Stimulated activated effector memory CD8-positive, alpha-beta T cell treated with anti-CD3 and anti-CD28 coated beads, Interleukin-12 subunit alpha, Interleukin-12 subunit beta, amount 100 ng/mL, for 72 hours (primary cell): ENCODE measurements at regions not wholly inside any gene's neighbourhood (a gene's known extent, or its start where the extent isn't known, plus 50 kb on each side); places are given as distances from the start of the nearest gene placed in this dataset.
"Not testable (repeated sequence)": the region's sequence is repeated elsewhere in the genome, so short reads cannot be mapped to it uniquely, and the experiment has no call there.

ENCODE experiments used
- ATAC-seq: fragments of 150-1000 bp; cut with Tn5 transposase; 2 replicates; pipeline ENCODE4 v1.10.0; 2021
- DNase-seq, 2 donors: peaks; one replicate each; pipeline ENCODE4 v3.0.0; 2021 to 2022; ENCODE audit warnings: low spot score in 2 of 2
- H3K27ac Mint-ChIP-seq: one replicate; pipeline ENCODE4 v1.8.0; 2022; ENCODE audit warnings: mild to moderate bottlenecking, mixed read lengths
- H3K36me3 Mint-ChIP-seq: one replicate; pipeline ENCODE4 v1.8.0; 2022; ENCODE audit warnings: mild to moderate bottlenecking, mixed read lengths
- H3K4me1 Mint-ChIP-seq: one replicate; pipeline ENCODE4 v1.8.0; 2022; ENCODE audit warnings: mixed read lengths
- H3K4me3 Mint-ChIP-seq: one replicate; pipeline ENCODE4 v1.8.0; 2022; ENCODE audit warnings: mild to moderate bottlenecking, mixed read lengths
- H3K9me3 Mint-ChIP-seq: one replicate; pipeline ENCODE4 v1.8.0; 2022; ENCODE audit warnings: mixed read lengths

DNA sequence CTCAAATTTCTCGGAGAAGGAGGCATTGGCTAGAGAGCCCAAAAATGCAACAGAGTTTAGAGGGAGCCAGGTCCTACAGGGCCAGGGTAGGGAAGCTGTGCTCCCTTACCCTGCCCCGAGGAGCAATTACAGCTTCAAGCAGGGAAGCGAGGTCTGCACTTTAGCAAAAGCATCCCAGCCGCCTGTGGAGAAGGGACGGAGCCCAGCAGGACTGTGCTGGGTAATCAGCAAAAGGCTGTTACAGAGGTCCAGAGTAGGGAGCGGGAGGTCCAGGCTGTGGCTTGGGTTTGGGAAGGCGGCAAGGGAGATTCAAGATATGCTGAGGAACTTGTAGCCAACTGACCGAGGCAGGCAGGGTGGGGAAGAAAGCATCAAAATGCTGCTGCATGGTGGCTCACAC, 162.6 kb downstream of the TMEM132E start:
- DNase-seq (no peak), ATAC-seq (no peak)
- Mint-ChIP-seq H3K4me3 (no peak overlapping the region), H3K4me1 (no peaks in the 10 kb centered on the region), H3K9me3 (no peaks in the 10 kb centered on the region), H3K27ac (no peak overlapping the region), H3K36me3 (no peaks in the 10 kb centered on the region)

- no peaks in the 10 kb centered on the region for H3K4me1 Mint-ChIP-seq
- H3K36me3 Mint-ChIP-seq = no peaks in the 10 kb centered on the region
- ATAC-seq (no peak), DNase-seq (no peak)
- no peak overlapping the region for H3K4me3 Mint-ChIP-seq
- no peak overlapping the region for H3K27ac Mint-ChIP-seq
- no peaks in the 10 kb centered on the region for H3K9me3 Mint-ChIP-seq
Measured at GRCh38 chr17:34740565-34741520, 161.5 kb downstream of the TMEM132E start.

- no peaks in the 10 kb centered on the region for H3K36me3 Mint-ChIP-seq
- no peak for ATAC-seq
- H3K9me3 Mint-ChIP-seq = no peaks in the 10 kb centered on the region
- H3K4me3 Mint-ChIP-seq = no peak overlapping the region
- H3K27ac Mint-ChIP-seq = no peak overlapping the region
- DNase-seq = no peak
- no peaks in the 10 kb centered on the region for H3K4me1 Mint-ChIP-seq
Measured at GRCh38 chr17:34739386-34739785, 160.0 kb downstream of the TMEM132E start.

DNA sequence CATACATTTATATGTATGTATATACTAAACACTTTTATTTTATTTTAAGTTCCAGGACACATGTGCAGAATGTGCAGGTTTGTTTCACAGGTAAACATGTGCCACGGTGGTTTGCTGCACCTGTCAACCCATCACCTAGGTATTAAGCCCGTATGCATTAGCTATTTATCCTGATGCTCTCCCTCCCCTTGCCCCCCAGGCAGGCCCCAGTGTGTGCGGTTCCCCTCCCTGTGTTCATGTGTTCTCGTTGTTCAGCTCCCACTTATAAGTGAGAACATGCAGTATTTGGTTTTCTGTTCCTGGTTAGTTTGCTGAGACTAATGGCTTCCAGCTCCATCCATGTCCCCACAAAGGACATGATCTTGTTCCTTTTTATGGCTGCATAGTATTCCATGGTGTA, 158.3 kb downstream of the TMEM132E start:
- not testable (repeated sequence) for H3K4me1 Mint-ChIP-seq, H3K27ac Mint-ChIP-seq, DNase-seq, H3K9me3 Mint-ChIP-seq, H3K36me3 Mint-ChIP-seq, H3K4me3 Mint-ChIP-seq, ATAC-seq

DNA sequence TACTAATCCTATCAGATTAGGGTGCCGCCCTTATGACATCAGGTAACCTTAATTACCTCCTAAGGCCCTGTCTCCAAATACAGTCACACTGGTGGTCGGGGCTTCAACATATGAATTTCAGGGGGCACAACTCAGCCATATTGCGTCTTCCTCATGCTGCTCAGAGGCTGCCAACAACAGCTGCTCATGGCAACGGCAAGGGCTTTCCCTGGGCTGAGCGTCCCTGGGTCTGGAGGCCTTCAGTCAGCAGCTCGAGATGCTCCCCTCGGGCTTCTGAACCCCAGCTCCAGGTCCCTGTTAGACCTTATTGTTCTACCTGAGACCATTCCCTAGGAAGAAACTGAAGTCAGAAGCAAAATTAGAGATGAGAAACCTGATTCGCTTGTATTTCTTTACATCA, 157.2 kb downstream of the TMEM132E start:
- DNase-seq (no peak), ATAC-seq (no peak)
- Mint-ChIP-seq H3K9me3 (no peaks in the 10 kb centered on the region), H3K4me1 (no peaks in the 10 kb centered on the region), H3K4me3 (no peak overlapping the region), H3K36me3 (no peaks in the 10 kb centered on the region), H3K27ac (no peak overlapping the region)

- no peaks in the 10 kb centered on the region for H3K36me3 Mint-ChIP-seq
- ATAC-seq = no peak
- no peak for DNase-seq
- H3K9me3 Mint-ChIP-seq = no peaks in the 10 kb centered on the region
- no peak overlapping the region for H3K4me3 Mint-ChIP-seq
- no peaks in the 10 kb centered on the region for H3K4me1 Mint-ChIP-seq
- H3K27ac Mint-ChIP-seq = no peak overlapping the region
Measured at GRCh38 chr17:34733333-34733732, 154.0 kb downstream of the TMEM132E start.

GRCh38 chr17:34730816-34731215, 151.4 kb downstream of the TMEM132E start:
- Mint-ChIP-seq H3K27ac (no peak overlapping the region), H3K36me3 (no peaks in the 10 kb centered on the region), H3K4me1 (no peaks in the 10 kb centered on the region), H3K4me3 (no peak overlapping the region), H3K9me3 (no peaks in the 10 kb centered on the region)
- ATAC-seq = no peak
- DNase-seq = no peak

DNA sequence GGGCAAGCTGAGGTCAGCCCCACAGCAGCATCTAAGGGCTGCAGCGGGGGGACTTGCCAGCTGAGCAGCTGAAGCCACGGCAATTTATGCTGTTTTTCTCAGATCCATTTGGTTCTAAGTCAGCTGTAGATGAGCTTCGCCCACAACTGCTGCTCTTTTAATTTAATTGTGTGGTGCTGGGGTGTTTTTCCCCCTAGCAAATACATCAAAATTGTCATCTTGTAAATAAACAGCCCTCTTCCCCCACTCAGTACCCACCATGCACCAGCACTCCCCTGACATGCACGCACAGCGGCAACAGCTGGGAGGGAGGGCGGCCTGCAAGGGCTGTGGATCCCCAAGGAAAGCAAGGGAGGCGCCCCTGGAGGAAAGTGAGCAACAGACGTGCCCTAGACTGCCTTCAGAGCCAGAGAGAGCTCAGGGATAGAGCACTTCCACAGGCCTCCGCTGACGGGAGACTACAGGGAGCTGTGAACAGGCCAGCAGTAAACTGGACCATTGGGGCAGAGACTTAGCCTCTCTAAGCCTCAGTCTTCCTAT, 149.5 kb downstream of the TMEM132E start:
- no peaks in the 10 kb centered on the region for H3K4me1 Mint-ChIP-seq
- H3K36me3 Mint-ChIP-seq = no peaks in the 10 kb centered on the region
- H3K27ac Mint-ChIP-seq = no peak overlapping the region
- H3K4me3 Mint-ChIP-seq = no peak overlapping the region
- DNase-seq = no peak
- no peaks in the 10 kb centered on the region for H3K9me3 Mint-ChIP-seq
- ATAC-seq = no peak

DNA sequence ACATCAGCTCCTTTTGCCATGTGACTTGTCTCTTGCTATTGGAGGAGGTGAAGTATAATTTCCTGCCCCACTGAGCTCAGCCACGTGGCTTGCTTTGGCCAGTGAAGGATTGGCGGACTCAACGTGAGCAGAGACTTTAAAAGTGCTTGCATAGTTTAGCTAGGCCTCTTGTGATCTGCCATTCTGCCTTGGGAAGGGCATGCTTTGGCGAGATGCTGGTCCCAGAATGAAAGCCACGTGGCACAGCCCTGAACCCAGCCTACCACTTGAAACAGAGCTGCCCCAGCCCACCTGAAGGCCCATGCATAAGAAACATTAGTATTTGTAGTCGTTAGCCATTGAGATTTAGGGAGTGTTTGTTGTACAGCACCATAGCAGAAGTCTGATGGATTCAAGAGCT, 148.2 kb downstream of the TMEM132E start:
- no peaks in the 10 kb centered on the region for H3K36me3 Mint-ChIP-seq
- no peak for DNase-seq
- H3K4me1 Mint-ChIP-seq = no peaks in the 10 kb centered on the region
- no peak overlapping the region for H3K4me3 Mint-ChIP-seq
- ATAC-seq = no peak
- no peaks in the 10 kb centered on the region for H3K9me3 Mint-ChIP-seq
- H3K27ac Mint-ChIP-seq = no peak overlapping the region

DNA sequence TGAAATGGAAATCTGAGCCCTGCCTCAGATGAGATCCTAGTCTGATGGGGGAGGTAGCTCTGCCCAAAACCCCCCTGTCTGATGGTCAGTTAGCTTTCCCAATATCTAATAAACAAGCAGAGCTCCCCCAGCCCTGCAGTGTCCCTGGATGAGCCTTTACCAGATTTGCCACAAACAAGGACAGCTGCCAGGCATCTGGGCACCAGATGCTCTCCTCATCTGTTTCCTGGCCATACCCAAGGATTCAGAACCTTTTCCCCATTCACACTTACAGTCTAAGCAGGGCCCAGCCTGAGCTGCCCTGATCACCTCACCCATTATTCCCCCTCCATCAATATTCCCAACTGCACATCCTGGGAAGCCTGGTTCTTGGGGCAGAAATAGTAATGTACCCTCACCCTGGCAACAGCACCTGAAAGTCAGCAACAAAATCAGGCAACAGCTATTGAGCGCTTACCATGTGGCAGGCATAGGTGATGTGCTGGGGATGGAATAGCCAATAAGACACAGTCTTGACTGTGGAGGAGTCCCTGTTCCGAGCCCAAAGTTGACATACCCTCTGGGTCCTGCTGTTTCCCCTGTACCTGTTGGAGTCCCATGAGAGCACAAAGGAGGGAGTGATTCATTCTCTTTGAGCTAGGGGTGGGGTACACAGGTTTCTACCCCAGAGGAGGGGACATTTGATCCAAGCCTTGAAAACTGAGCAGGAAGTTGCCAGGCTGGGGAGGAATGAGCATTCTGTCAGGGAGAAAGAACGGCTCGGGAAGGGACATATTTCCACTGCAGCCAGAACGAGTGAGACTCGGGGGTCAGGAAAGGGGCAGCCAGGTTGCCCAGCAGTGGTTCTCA, 147.4 kb downstream of the TMEM132E start:
- no peak overlapping the region for H3K4me3 Mint-ChIP-seq
- H3K36me3 Mint-ChIP-seq = no peaks in the 10 kb centered on the region
- H3K9me3 Mint-ChIP-seq = no peaks in the 10 kb centered on the region
- no peaks in the 10 kb centered on the region for H3K4me1 Mint-ChIP-seq
- DNase-seq (no peak), ATAC-seq (no peak)
- no peak overlapping the region for H3K27ac Mint-ChIP-seq

GRCh38 chr17:34725725-34726124, 146.3 kb downstream of the TMEM132E start:
- DNase-seq (no peak), ATAC-seq (no peak)
- Mint-ChIP-seq H3K9me3 (no peaks in the 10 kb centered on the region), H3K4me1 (no peaks in the 10 kb centered on the region), H3K4me3 (no peak overlapping the region), H3K27ac (no peak overlapping the region), H3K36me3 (no peaks in the 10 kb centered on the region)

- H3K36me3 Mint-ChIP-seq = no peaks in the 10 kb centered on the region
- H3K27ac Mint-ChIP-seq = no peak overlapping the region
- ATAC-seq = no peak
- DNase-seq = no peak
- no peaks in the 10 kb centered on the region for H3K4me1 Mint-ChIP-seq
- no peak overlapping the region for H3K4me3 Mint-ChIP-seq
- H3K9me3 Mint-ChIP-seq = no peaks in the 10 kb centered on the region
Measured at GRCh38 chr17:34725008-34725407, 145.6 kb downstream of the TMEM132E start.

- H3K4me3 Mint-ChIP-seq = no peak overlapping the region
Measured at GRCh38 chr17:34723875-34724274, 144.5 kb downstream of the TMEM132E start.

GRCh38 chr17:34721326-34721725, 141.9 kb downstream of the TMEM132E start:
- Mint-ChIP-seq H3K27ac (no peak overlapping the region), H3K4me3 (no peak overlapping the region), H3K9me3 (peaks cover 2% of the 10 kb centered on the region), H3K36me3 (no peaks in the 10 kb centered on the region), H3K4me1 (no peaks in the 10 kb centered on the region)
- no peak for ATAC-seq
- no peak for DNase-seq

More at GRCh38 chr17:34723875-34724274, 144.5 kb downstream of the TMEM132E start:
- Mint-ChIP-seq H3K4me1 (no peaks in the 10 kb centered on the region), H3K27ac (no peak overlapping the region), H3K36me3 (no peaks in the 10 kb centered on the region), H3K9me3 (no peaks in the 10 kb centered on the region)
- ATAC-seq (no peak), DNase-seq (no peak)

DNA sequence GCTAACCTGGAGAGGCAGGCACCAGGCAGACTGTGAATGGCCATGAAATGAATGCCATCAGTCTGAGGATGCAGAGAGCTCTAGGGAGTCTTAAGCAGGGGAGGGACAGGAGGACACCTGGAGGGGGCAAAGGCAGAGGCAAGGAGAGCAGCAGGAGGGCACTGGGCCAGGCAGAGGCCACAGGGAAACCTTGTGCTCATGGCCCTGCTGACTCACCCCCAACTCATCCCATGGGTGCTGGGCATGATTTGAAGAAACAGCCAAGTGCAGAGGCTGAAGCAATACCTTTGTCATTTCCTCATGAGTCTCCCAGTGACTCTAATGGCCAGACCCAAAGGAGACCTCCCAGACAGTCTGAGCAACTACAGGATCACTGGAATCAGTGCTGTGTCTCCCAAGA, 141.4 kb downstream of the TMEM132E start:
- no peak overlapping the region for H3K27ac Mint-ChIP-seq
- H3K9me3 Mint-ChIP-seq = peaks cover 2% of the 10 kb centered on the region
- no peaks in the 10 kb centered on the region for H3K4me1 Mint-ChIP-seq
- no peak for ATAC-seq
- H3K36me3 Mint-ChIP-seq = no peaks in the 10 kb centered on the region
- DNase-seq = no peak
- no peak overlapping the region for H3K4me3 Mint-ChIP-seq
